WERI-Rb-1 (cell line): ENCODE measurements at regions not wholly inside any gene's neighbourhood (a gene's known extent, or its start where the extent isn't known, plus 50 kb on each side); places are given as distances from the start of the nearest gene placed in this dataset.

Source experiments
- DNase-seq: peaks from one replicate; pipeline ENCODE4 v3.0.0-alpha.2; 2020
- H3K27ac ChIP-seq: fragments of 250-450 bp; sonication (Bioruptor Pico); 2 replicates; pipeline ENCODE4 v1.5.1; 2020; ENCODE audit warnings: mild to moderate bottlenecking, moderate library complexity
- H3K27me3 ChIP-seq: fragments of 250-450 bp; sonication (Bioruptor Pico); 2 replicates; pipeline ENCODE4 v1.5.1; 2021; ENCODE audit warnings: mild to moderate bottlenecking, low read depth, moderate library complexity; ENCODE audit not compliant: insufficient read depth, severe bottlenecking
- H3K36me3 ChIP-seq: fragments of 250-450 bp; sonication (Bioruptor Pico); 2 replicates; pipeline ENCODE4 v1.5.1; 2020; ENCODE audit warnings: mild to moderate bottlenecking, moderate library complexity
- H3K4me3 ChIP-seq: 2 replicates; pipeline ENCODE4 v1.5.1; 2011; ENCODE audit warnings: low read depth, mild to moderate bottlenecking, control low read depth, low read length
- H3K9me3 ChIP-seq: fragments of 250-450 bp; sonication (Bioruptor Pico); 2 replicates; pipeline ENCODE4 v1.5.1; 2021; ENCODE audit warnings: mild to moderate bottlenecking, moderate library complexity; ENCODE audit not compliant: severe bottlenecking
- CTCF ChIP-seq: IDR thresholded peaks from 2 replicates; pipeline ENCODE4 v1.5.1; 2011; ENCODE audit warnings: low read depth, mild to moderate bottlenecking, control low read depth, inconsistent platforms, low read length

DNA sequence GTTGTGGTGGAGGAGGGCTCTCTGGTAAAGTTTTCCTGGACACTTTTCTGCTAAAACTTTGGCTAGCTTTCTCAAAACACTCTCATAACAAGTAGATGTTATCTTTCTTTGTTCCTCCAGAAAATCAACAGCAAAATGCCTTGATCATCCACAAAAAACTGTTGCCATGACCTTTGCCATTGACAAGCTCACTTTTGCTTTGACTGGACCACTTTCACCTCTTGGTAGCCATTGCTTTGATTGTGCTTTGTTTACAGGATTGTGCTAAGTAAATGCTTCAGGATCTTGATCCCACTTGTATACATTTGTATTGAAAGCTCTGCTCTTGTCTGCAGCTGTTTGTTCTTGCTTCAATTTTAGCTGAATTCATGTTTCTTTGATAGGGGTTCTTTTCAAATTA, 143.9 kb upstream of the NR3C1 start:
- H3K4me3 ChIP-seq: no peak overlapping the region
- H3K9me3 ChIP-seq: no peaks in the 10 kb centered on the region
- H3K27ac ChIP-seq: no peak overlapping the region
- H3K36me3 ChIP-seq: no peaks in the 10 kb centered on the region
- H3K27me3 ChIP-seq: peaks cover 4% of the 10 kb centered on the region
- no peak for TF ChIP-seq CTCF
- no peak for DNase-seq

DNA sequence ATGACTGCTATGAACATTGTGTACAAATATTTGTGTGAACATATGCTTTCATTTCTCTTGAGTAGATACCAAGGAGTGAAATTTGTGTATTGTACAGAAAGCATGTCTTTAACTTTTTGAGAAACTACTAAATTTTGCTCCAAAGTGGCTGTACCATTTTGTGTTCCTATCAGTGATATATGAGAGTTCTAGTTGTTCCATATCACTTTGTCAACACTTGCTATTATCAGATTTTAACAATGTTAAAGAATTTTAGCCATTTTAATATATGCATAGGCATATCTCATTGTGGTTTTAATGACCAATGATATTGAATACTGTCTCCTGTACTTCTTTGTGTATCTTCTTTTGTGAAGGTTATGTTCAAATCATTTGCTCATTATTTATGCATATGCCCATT, 142.9 kb upstream of the NR3C1 start:
- Histone ChIP-seq H3K4me3 (no peak overlapping the region), H3K36me3 (no peaks in the 10 kb centered on the region), H3K27me3 (peaks cover 4% of the 10 kb centered on the region), H3K9me3 (no peaks in the 10 kb centered on the region), H3K27ac (no peak overlapping the region)
- DNase-seq: no peak
- TF ChIP-seq CTCF: no peak

DNA sequence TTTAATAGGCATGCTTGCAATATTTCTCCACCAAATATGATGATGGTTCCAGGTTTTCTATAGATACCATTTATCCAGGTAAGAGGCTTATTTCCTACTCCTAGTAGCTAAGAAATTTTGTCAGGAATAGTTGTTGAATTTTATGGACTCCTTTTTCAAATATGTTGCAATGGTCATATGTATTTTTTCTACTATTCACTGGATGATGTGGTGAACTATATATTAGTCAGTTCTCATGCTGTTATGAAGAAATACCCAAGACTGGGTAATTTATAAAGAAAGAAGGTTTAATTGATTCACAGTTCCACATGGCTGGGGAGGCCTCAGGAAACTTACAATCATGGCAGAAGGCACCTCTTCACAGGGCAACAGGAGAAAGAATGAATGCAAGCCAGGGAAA, 141.1 kb upstream of the NR3C1 start:
- no peak overlapping the region for H3K4me3 ChIP-seq
- H3K27me3 ChIP-seq: peaks cover 4% of the 10 kb centered on the region
- DNase-seq: no peak
- H3K27ac ChIP-seq: no peak overlapping the region
- TF ChIP-seq CTCF: no peak
- H3K9me3 ChIP-seq: no peaks in the 10 kb centered on the region
- no peaks in the 10 kb centered on the region for H3K36me3 ChIP-seq

- no peaks in the 10 kb centered on the region for H3K36me3 ChIP-seq
- H3K4me3 ChIP-seq: no peak overlapping the region
- H3K27ac ChIP-seq: no peak overlapping the region
- H3K9me3 ChIP-seq: no peaks in the 10 kb centered on the region
- no peak for TF ChIP-seq CTCF
- no peak for DNase-seq
- peaks cover 4% of the 10 kb centered on the region for H3K27me3 ChIP-seq
Measured at GRCh38 chr5:143543358-143544255, 140.1 kb upstream of the NR3C1 start.

DNA sequence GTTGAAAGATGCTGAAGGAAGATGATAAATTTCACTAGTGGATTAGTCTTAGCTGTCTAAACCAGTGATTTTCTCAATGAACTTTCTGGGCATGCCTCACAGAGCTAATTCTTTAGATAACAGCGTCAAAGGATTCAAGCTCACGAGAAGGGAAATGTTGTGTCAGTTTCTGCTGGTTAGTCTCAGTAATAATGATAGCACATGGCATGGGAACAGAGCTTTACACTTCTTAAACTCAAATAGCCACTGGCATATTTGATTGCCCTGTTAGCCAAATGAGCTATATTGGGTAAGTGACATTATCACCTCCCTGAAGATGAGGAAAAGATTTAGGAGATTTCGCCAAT, 139.3 kb upstream of the NR3C1 start:
- H3K27ac ChIP-seq: no peak overlapping the region
- H3K4me3 ChIP-seq: no peak overlapping the region
- H3K36me3 ChIP-seq: no peaks in the 10 kb centered on the region
- DNase-seq: no peak
- TF ChIP-seq CTCF: no peak
- no peaks in the 10 kb centered on the region for H3K9me3 ChIP-seq
- H3K27me3 ChIP-seq: peaks cover 4% of the 10 kb centered on the region
